Epithelial cell of prostate (primary cell): ENCODE measurements at regions not wholly inside any gene's neighbourhood (a gene's known extent, or its start where the extent isn't known, plus 50 kb on each side); places are given as distances from the start of the nearest gene placed in this dataset.
"Not testable (repeated sequence)": the region's sequence is repeated elsewhere in the genome, so short reads cannot be mapped to it uniquely, and the experiment has no call there.

ENCODE experiments used
- DNase-seq: peaks from one replicate; pipeline ENCODE4 v3.0.0-alpha.2; 2011; ENCODE audit warnings: low read depth, low spot score
- H3K27ac ChIP-seq: fragments of 450-650 bp; 2 replicates; pipeline ENCODE4 v1.5.1; 2017; ENCODE audit warnings: mild to moderate bottlenecking

DNA sequence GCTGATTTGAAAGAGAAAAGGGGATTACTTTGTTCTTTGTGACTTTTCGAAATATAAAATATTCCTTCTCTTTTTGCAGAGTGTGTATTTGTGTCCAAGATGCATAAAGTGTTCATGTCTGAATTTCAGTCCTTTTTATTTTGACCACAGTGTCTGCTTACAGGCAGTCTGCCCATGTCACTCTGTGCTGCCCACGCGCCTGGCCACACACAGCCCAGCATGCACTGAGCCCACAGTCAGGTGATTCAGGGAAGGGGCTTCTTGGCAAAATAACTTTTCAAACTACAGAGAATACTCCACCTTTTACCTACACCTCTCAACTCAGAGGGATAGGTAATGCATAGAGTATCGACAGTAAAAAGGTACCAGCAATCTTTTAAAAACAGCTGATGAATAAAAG, 142.5 kb upstream of the TRPC4 start:
- no peak overlapping the region for H3K27ac ChIP-seq
- no peak for DNase-seq

DNA sequence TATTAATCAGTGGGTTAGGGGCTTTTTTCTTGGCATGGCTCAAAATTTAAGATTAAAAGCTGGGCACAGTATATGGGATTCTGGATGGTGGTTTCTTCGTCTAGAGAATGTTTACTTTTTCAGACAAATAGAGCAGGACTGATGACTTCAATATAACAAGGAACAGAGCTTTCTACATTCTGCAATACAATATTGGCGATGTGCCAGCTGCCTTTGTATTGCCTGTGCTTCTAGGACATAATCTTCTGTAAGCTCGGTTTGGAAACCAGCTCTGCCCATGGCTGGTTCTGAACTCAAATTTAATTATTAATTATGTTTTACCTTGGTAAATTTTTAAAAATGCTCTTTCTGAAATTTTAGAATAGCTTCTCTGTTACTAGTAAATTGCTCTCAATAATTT, 139.1 kb upstream of the TRPC4 start:
- no peak for DNase-seq

DNA sequence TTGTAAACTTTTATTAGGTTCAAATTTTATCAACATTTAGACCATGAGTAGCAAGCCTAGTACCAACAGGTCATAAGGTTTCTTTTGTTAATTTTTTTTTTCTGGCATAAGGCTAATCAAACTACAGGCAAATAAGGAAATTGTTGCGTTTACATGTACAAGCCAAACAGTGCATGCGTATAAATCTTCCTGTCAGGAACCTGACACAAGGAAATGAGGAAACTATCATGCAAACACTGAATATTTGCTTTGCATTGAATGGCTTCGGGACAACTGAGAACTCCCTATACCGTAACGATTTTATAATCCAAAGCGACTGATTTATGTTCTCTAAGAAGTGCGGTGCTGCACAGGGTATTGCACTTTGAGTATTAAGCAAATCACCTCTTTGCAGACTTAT, 133.0 kb upstream of the TRPC4 start:
- no peak overlapping the region for H3K27ac ChIP-seq
- DNase-seq: peak; percentile 5

More for the DNA sequence above, 139.1 kb upstream of the TRPC4 start:
- no peak overlapping the region for H3K27ac ChIP-seq

DNA sequence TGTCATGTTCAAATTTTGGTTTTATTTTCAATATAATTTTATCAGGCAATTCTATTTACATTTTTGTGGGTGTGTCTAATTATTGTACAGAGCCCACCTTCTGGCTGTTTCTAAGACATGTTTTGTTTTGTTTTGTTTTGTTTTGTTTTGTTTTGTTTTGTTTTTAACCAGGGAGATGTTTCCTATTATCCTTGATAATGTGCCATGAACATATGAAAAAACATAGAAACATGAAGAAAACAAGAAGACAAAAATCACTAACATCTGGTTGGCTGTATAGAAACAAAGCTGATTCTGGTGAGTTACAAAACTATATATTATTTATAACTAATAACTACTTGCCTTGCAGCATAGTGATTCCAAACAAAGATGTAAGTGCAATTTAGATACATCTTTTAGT, 128.1 kb upstream of the TRPC4 start:
- no peak overlapping the region for H3K27ac ChIP-seq
- DNase-seq: no peak

DNA sequence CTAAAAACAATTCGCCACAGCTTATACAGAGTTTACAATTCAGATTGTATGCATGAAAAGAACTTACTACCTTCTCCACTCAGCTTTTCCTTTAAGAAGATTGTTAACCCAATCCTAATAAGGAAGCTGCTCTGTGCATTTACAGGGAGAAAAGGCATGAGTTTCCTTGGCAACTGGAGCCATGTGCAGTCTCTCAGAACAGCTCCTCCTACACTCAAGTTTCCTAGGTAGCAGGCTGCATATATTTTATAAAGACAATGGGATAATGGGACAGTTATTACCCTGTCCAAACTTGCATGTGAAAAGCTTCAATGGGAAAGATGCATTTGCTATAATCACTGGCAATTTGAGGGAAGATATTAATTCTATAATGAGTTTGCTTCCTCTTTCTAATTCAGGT, 125.5 kb upstream of the TRPC4 start:
- no peak for DNase-seq
- no peak overlapping the region for H3K27ac ChIP-seq

DNA sequence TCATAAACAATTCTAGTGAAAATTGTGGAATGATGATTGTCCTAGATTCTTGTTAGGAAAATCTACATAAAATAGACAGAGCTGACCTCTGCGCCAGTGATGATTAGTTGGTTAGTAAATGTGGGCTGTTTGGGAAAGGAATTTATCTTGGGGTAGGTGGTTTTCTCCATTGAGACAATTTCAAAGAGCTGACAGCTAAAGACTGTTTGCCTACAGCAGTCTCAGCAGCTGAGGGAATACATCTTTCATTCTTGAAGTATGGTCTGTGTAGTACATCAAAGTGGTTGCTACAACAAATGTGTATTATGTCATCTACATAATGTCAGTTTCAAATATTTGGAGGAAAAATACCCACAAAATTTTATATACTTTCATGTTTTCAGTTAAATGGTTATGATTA, 117.2 kb upstream of the TRPC4 start:
- no peak overlapping the region for H3K27ac ChIP-seq
- no peak for DNase-seq

DNA sequence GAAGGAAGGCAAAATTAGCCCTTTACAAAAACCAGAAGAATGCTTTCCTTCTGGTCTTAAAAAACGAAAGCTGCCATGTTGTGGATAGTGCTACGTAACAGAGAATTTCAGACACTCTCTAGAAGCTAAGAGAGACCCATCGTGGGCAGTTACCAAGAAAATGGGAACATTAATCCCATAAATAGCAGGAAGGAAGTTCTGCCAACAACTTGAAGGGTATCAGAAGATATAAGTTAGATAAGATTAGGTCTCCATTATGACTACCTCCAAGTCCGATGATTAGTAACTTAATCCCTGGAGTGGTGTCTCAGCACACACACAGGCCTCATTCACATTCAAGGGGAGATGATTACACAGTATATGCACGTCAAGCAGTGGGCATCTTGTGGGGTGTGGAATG, 115.7 kb upstream of the TRPC4 start:
- no peak overlapping the region for H3K27ac ChIP-seq
- DNase-seq: no peak

DNA sequence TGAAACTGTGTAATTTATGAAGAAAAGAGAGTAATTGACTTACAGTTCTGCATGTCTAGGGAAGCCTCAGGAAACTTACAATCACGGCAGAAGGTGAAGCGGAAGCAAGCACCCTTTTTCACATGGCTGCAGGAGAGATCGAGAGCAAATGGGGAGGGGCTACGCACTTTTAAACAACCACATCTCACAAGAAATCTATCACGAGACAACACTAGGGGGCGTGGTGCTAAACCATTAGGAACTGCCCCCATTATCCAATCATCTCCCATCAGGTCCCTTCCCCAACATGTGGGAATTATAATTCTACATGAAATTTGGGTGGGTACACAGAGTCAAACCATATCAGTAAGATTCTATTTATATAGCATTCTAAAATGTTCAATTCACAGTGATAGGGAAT, 114.8 kb upstream of the TRPC4 start:
- DNase-seq: no peak
- H3K27ac ChIP-seq: no peak overlapping the region

DNA sequence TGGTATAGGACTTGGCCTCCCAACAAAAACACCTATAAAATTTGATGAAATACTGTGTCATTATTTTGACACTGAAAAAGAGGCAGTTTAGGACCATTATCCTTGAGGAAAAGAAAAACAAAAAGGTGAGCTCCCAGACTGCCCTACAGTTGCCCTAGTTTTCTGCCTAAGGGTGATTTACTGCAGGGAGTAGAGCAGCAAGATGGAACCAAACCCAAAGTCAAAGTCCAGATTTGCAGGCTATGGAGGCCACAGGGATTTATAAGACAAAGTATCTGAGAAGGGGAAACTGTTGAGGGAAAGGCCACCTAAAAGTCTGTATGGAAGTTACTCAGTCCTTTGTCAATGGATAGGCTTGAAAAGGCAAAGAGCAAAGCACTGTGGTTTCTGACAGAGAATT, 112.4 kb upstream of the TRPC4 start:
- no peak overlapping the region for H3K27ac ChIP-seq
- DNase-seq: no peak

DNA sequence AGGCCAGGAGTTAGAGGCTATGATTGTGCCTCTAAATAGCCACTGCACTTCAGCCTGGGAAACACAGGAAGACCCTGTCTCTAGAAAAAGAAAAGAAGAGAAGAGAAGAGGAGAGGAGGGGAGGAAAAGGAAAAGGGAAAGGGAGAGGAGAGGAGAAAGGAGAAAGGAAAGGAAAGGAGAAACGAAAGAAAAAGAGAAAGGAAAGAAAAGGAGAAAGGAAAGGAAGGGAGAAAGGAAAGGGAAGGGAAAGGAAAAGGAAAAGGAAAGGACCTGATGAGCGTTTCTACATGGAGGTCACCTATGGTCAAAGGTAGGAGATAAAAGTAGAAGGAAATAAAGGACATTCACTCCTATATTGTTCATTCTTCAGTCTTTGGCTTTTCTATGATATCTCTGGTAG, 109.1 kb upstream of the TRPC4 start:
- DNase-seq: no peak
- no peak overlapping the region for H3K27ac ChIP-seq

DNA sequence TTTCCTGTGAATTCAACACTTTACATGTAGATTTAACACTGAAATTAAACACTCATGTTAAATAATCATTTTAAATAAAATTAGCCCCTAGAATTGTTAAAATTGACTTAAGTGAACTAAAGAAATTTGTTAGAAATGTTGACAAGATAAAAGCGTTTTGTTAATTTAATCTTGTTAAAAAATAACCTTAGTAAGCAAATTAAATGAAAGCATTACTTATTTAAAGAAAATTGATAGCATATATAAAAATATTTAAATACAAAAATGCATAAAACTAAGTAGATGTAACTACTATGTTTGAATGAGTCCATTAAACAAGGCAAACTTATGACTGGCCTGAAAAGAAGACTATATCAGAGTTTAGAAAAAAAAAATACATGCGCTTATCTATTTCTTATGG, 99.0 kb upstream of the TRPC4 start:
- no peak overlapping the region for H3K27ac ChIP-seq

DNA sequence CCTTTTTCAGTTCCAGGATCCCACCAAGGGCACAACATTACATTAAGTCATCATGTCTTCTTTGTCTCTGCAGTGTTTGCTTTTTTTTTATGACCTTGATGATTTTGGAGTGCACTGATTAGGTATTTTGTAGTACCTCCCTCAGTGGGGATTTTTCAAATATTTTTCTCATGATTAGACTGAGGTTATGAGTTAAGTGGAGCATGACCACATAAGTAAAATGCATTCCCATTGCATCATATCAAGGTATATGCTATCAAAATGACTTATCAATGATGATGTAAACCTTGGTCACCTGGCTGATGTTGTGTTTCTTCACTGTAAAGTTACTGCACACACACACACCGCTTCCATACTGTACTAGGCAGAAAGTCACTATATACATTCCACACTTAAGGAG, 96.7 kb upstream of the TRPC4 start:
- H3K27ac ChIP-seq: no peak overlapping the region
- DNase-seq: no peak

More for the DNA sequence above, 99.0 kb upstream of the TRPC4 start:
- DNase-seq: no peak

DNA sequence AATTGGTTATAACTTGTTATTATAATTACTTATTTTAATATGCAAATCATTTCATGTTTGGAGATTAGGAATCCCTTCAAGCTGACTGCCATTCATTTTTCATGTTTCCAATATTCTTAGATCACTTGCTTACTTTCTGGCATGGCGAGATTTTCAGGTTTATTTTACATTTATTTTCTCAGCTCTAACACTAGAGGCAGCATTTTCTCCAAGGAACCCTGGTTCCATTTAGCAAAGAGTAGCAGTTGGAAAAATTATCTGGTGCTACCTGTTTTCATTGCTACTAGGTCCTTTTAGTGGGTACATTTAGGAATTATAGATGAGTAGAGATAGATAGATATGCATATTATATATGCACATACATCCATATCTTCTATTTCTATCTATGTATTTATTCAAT, 90.9 kb upstream of the TRPC4 start:
- no peak overlapping the region for H3K27ac ChIP-seq

DNA sequence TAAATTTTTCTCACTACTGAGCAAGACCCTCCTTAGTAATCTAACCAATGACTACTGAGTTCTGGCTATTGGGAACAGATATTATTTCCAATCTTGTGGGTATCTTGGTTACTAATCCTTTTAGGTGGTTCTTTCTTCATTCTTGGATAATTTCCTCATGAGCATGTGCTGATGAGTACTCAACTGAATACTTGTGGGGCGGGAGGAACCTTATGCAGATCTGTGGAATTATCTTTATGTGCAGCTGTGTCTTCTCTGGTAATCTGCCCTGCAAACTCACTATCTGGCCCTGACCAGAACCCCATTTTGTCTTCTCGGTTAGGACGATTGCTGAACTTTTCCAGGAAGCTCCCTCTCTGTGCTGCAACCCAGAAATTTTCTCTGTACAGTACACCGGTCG, 89.7 kb upstream of the TRPC4 start:
- H3K27ac ChIP-seq: no peak overlapping the region
- no peak for DNase-seq

More for the DNA sequence above, 90.9 kb upstream of the TRPC4 start:
- DNase-seq: no peak

DNA sequence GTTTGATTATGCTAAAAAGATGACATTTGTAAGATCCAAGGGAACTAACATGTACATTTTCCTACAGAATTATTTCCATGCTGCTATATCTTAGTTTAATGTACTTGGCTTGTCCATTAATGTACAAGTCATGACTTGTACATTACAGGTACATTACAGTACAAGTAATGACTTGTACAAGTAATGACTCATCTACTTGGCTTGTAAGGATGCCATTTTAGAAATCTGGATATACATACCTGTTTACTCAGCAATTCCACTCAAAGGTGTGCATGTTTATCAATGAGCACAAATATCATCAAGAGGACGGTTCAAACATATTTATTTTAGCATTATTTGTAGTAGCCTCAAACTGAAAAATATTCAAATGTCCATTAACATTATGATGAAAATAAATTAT, 87.0 kb upstream of the TRPC4 start:
- H3K27ac ChIP-seq: peak overlapping the region; percentile 1
- peak; percentile 57 for DNase-seq

DNA sequence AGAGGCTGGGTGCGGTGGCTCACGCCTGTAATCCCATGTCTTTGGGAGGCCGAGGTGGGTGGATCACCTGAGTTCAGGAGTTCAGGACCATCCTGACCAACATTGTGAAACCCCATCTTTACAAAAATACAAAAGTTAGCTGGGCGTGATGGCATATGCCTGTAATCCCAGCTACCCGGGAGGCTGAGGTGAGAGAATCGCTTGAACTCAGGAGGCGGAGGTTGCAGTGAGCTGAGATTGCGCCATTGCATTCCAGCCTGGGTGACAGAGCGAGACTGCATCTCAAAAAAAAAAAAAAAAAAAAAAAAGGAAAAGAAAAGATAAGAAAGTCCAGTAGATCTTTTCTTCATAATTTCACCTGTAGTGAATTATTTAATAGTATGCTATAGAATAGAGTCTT, 85.0 kb upstream of the TRPC4 start:
- DNase-seq: not testable (repeated sequence)
- H3K27ac ChIP-seq: peak overlapping the region; percentile 71

DNA sequence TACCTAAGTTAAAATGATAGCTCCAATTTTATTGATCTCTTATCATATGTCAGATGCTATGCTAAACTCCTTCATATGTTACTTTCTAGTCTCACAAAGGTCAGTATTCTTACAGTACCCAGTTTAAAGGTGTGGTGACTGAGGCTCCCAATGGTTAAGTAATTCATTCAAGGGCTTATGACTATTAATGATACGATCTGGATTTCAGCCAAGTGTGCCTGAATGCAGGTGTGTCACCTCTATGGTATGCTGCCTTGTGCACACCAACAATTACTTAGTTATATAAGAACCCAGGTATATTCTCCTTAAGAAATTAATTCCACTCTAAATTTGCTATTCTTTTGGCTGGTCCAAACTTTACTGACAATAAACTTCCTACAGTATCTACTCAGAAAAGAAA, 84.6 kb upstream of the TRPC4 start:
- peak; percentile 61 for DNase-seq
- peak overlapping the region; percentile 71 for H3K27ac ChIP-seq

DNA sequence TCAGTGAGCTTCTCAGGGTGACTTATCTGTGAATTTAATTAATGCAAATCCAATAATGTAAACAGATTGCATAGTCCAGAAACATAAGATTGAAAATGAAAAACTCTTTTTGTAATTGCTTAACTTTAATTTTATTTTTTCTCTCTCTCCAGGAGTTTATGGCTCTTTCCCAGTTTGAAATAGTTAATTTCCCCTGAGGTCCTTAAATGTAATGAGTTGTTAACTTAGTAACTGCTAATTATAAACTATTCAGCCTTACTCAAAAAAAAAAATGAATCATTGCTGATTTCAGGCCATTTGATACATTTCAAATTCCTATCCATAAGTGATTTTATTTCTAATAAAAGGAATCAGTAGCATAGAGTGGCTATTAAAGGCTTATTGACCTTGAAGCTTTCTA, 84.1 kb upstream of the TRPC4 start:
- H3K27ac ChIP-seq: no peak overlapping the region
- DNase-seq: no peak

DNA sequence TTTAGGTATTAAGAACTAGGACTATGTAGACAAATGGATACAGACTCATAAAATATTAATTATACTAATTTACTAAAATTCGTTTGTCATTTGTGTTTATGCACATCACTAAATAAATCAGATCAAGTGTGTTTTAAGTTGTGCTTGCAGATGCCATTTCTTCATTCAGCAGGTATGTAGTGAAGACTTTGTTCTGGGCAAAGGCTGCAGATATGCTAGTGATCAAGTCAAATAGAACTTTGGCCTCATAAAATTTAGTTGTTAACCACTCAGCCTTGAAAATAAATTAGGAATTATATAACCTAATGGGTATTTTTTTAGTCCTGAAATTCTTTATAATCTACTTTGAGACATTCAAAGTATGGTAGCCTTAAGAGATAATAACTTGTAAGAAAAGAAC, 80.4 kb upstream of the TRPC4 start:
- DNase-seq: no peak
- H3K27ac ChIP-seq: no peak overlapping the region

DNA sequence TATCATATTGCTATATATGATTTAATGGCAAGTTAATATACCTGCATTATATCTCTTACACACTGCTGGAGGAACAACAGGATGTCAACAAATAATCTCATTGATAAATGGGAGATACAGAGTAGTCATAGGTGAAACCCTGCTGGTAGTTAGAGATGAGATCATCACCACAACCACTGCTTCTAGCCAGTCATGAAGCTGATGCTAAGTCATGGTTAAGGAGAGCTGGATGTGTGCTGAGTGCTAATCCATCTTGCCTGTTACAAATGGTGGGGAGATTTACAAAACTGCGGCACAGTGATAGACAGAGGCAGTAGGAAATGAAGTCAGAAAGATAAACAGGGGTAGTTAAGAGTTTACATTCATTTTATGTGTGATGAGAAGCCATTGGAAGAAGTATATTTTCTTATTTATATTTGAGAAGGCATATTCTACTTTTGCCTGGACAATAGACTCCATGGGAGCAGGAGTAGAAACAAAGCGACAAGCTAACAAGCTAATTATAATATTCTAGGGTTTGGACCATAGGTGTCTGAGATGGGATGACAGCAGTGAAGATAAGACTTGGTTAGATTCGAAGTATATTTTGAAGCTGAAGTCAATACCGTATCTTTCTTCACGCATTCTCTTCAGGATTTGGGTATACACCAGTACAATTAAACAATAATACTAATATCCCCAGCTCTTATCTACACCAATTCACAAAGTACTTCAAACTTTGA, 78.0 kb upstream of the TRPC4 start:
- DNase-seq: no peak
- H3K27ac ChIP-seq: no peak overlapping the region

DNA sequence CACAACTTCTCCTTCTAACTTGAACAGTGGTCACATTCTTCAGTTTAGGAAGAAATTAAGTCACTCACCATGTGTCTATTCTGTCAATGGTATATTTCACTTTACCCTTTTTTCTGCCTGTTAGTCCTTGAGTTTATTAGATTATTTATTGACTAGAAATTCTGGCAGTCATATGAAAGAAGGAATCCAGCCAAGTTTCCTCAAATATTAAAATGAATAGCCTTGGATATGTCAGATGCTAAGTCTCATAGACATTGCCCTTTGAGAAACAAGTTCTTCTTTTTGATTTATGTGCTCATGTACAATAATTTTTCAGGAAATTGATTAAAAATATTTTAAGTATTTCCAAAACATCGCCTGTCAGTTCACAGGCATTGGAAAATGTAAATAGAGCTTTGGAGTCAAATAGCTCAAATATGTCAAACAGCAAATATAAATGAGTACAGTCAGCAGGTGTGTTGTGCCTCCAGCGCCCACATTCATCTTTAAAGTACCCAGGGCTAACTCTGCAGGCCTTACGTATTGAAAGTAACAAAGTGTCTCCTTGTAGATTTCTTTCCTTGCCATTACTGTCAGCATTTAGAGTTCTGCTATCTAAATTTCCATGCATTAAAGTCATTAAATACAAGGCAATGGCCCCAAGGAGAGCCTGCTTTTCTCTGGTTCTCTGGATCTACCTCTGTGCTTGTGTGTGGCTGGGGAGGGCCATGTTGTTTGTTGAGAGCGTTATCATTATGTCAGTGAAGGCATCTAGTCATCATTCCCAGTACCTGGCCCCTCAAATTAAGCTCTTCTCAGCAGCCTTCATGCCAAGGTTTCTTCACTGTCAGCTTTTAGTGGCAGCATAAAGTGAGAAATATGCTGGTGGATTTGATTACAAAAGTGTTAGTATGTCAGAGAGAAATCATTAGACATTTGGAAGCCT, 76.3 kb upstream of the TRPC4 start:
- H3K27ac ChIP-seq: no peak overlapping the region
- DNase-seq: no peak
